Right forelimb (tissue), 1 donor: ENCODE measurements at regions not wholly inside any gene's neighbourhood (a gene's known extent, or its start where the extent isn't known, plus 50 kb on each side); places are given as distances from the start of the nearest gene placed in this dataset.
"Not testable (repeated sequence)": the region's sequence is repeated elsewhere in the genome, so short reads cannot be mapped to it uniquely, and the experiment has no call there.

Experiments
- DNase-seq: peaks from one replicate; pipeline ENCODE4 v3.0.0-alpha.2; 2018

DNA sequence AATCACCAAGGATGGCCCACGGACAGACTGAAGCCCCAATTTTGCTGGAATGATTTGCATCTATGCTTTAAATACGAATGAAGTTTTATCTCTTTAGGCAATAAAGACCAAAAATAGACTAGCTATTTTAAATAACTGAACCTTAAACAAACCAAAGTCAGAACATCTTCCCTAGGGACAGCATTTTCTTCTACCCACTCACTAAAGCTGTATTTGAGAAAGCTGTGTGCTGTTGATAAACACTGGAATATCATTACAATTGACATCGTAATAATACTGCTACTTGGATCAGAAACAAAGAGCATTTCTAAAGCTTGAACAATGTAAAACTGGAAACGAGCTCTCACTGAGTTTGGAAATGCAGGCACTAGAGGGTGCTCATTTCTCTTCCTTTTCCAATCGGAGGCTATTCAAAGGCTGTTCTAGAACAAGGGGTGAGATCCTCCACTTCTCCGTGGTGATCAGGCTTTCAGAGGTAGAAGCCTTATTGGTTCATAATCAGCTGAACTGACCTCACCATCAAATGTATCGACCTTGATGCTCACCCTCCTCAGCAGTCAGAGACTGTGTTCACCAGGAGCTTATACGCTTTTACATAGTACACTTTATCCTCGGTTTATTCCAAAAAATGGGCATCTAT is 225.3 kb upstream of the PRSS1 start:
- no peak for DNase-seq

GRCh38 chr7:142522735-142523134 is 226.5 kb upstream of the PRSS1 start:
- DNase-seq, result no peak

- not testable (repeated sequence) for DNase-seq
These were observed 228.4 kb upstream of the PRSS1 start for GRCh38 chr7:142520885-142521284.

GRCh38 chr7:142520455-142520854 is 228.8 kb upstream of the PRSS1 start:
- DNase-seq, result not testable (repeated sequence)

- DNase-seq, result no peak
These were observed 229.9 kb upstream of the PRSS1 start for GRCh38 chr7:142519079-142520078.

DNA sequence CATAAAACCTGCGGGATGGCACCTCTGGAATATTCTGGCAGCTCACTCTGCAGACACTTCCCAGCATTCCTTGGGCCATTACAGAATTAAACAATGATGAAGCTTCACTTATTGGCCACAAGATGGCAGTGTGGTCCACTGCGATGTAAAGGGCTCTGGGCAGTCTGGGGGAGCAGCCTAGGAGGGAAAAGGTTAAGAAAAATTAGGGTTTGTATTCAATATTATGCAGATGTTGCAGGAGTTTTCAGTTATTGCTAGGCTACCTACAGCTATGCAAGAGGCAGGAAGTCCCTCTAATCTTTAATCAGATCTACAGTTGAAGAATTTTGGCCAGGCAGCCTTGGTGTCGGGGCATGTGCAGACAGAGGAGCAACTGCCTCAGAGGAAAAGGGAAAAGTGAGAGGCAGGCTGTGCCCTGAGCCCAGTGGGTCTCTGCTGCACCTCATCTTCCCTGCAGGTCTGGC is 233.2 kb upstream of the PRSS1 start:
- DNase-seq, result no peak

GRCh38 chr7:142514716-142515115 is 234.6 kb upstream of the PRSS1 start:
- not testable (repeated sequence) for DNase-seq

GRCh38 chr7:142513178-142513955 is 235.9 kb upstream of the PRSS1 start:
- DNase-seq, result no peak

GRCh38 chr7:142511801-142512200 is 237.5 kb upstream of the PRSS1 start:
- DNase-seq, result no peak

GRCh38 chr7:142511374-142511773 is 237.9 kb upstream of the PRSS1 start:
- no peak for DNase-seq

- DNase-seq, result not testable (repeated sequence)
These were observed 240.0 kb upstream of the PRSS1 start for GRCh38 chr7:142509235-142509634.

DNA sequence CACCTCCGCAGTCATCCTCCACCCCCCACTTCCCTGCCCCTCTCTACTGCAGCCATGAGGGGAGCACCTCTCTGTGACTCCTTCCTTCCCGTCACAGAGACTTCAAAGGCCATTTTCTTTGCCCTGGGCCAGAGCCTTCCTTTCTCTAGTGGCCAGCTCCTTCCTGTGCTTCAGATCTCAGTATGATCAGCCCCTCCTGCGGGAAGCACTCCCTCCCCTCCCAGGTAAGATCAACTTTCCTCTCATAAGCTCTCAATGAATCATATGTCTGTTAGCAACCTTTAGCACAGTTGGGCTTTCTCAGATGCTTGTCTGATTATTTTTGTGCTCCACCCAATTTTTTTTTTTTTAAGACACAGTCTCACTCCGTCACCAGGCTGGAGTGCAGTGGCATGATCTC is 241.0 kb upstream of the PRSS1 start:
- DNase-seq, result no peak

GRCh38 chr7:142507799-142508198 is 241.5 kb upstream of the PRSS1 start:
- no peak for DNase-seq

DNA sequence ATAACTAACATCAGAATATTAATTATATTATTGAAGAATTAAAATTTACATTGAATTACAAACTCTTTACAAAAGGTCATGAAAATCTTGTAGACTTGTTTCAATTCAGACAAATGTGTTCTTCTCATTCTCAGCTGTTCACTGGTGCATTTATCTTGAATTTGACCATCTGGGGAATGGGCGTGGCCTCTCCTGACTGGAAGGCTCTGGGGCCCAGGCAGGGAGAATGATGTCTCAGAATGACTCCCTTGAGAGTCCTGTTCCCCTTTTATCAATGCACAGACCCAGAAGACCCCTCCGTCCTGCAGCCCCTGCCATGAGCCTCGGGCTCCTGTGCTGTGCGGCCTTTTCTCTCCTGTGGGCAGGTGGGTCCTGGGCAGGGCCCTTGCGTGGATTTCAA is 242.2 kb upstream of the PRSS1 start:
- DNase-seq, result not testable (repeated sequence)

GRCh38 chr7:142506601-142507000 is 242.7 kb upstream of the PRSS1 start:
- DNase-seq, result no peak

GRCh38 chr7:142503949-142504348 is 245.3 kb upstream of the PRSS1 start:
- DNase-seq, result not testable (repeated sequence)

DNA sequence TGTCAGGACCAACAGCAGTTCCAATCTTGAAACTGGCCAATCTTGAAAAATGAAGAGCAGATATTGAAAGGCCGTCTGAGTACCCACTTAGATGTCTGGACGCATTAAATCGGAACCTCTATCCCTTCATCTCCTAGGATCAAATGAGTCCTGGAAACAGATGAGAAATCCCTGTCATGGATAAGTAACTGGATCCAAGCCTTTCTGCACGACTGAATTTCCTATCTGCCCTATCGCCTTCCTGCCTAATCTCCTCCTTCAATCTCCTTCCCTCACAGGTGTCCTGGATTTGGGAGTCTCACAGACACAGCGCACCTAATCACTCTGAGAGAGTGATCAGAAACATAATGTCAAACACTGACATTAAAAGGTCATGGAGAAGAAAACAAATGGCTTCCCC is 245.2 kb upstream of the PRSS58 start:
- no peak for DNase-seq

DNA sequence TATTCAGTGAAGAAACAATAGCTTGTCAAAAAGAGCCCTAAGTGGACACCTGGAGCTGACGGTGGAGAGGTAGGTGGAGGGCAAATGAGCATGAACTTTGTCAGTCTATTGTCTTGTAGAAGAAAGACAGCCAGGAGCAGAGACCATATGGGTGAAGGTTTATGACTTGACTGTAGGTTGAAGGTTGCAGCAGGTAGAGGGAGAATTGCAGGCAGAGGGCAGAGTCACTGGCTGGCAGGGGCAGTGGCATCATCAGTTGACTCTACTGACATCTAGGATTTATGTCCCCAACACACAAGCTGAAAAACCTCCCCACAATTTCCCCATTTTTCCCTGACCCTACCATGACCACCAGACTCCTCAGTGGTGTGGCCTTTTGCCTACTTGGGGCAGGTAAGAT is 243.6 kb upstream of the PRSS58 start:
- DNase-seq, result no peak

GRCh38 chr7:142500366-142500765 is 242.5 kb upstream of the PRSS58 start:
- DNase-seq, result no peak

DNA sequence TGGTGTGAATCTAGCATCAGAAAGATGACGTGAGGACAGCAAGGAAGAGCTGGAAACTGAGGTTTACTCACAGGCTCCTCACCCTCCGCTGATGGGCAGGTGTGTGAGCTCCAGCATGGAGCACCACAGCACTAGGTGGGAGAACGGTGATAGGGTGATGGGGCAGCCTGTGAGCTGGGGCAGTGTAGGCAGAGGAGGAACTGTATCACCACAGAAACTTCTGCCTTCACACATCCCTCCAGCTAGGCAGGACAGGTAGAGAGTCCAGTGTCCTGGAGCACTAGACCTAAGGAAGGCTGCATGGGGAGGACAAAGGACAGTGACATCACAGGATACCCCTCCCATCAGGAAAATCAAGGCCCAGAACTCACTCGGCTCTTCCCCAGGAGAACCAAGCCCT is 241.8 kb upstream of the PRSS58 start:
- no peak for DNase-seq

DNA sequence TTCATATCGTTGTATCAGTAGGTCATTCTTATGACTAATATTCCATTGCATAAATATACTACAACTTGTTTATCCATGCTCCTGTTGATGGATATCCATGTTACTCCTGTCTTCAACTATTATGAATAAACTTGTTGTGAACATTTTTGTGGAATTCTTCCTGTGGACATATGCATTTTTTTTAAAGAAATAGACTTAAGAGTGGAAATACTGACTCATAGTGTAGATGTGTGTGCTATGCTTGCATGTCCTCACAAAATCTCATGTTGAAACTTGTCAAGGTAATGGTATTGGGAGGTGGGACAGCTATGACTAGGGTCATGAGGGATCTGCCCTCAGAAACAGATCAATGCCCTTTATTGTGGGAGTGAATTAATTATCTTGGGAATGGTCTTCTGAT is 240.5 kb upstream of the PRSS58 start:
- DNase-seq, result no peak

- no peak for DNase-seq
These were observed 238.7 kb upstream of the PRSS58 start for GRCh38 chr7:142496545-142496991.

DNA sequence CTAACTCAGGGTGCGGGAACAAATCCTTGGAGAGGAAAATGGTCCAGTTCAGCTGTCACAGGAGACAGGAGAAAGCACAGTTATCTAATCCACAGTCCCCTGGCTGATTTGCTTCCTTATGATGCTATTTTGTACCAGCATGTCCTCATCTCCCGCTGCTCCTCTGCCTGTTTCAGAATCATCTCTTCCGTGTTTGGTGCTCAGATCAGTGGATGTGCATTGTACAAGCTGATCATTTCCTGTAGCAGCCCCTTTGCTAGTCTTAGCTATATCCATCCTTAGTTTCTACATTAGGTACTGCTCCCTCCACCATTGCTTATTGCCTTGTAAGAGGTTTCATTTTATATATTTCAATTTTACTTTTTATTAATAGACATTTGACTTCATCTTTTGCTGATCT is 238.0 kb upstream of the PRSS58 start:
- not testable (repeated sequence) for DNase-seq
